PC-9 (cell line): ENCODE measurements at regions not wholly inside any gene's neighbourhood (a gene's known extent, or its start where the extent isn't known, plus 50 kb on each side); places are given as distances from the start of the nearest gene placed in this dataset.

ENCODE experiments used
- BruUV-seq: library from RNA; stranded (reverse); fragments of 400-500 nt; replicated peaks from 2 replicates; lab custom pipeline; 2021; lab: Mats Ljungman, UMichigan
- CTCF ChIA-PET: fragments of 300-600 bp; sonication (Branson Sonifier 250); formaldehyde crosslinking; loops from one replicate; lab custom pipeline; 2022; ENCODE audit warnings: antibody characterized with exemption; lab: Charles Lee
- POLR2A ChIA-PET: fragments of 300-600 bp; sonication (Branson Sonifier 250); formaldehyde crosslinking; loops from one replicate; lab custom pipeline; 2022; ENCODE audit warnings: antibody characterized with exemption; ENCODE audit not compliant: unreplicated experiment; lab: Charles Lee
- DNase-seq, 2 experiments: peaks; one replicate each; pipeline versions ENCODE4 v3.0.0 to v3.0.0-alpha.2; 2015 to 2022; ENCODE audit warnings: mixed read lengths in 1 of 2
- H2AFZ ChIP-seq: fragments of 200-600 bp; sonication (generic); 2 replicates; pipeline ENCODE4 v1.8.1; 2017; ENCODE audit warnings: antibody characterized with exemption
- H3F3A ChIP-seq: fragments of 200-600 bp; sonication (generic); 2 replicates; pipeline ENCODE4 v1.8.1; 2017; ENCODE audit warnings: antibody characterized with exemption, mild to moderate bottlenecking, low read depth; ENCODE audit not compliant: insufficient read depth
- H3K27ac ChIP-seq: fragments of 200-600 bp; sonication (generic); 2 replicates; pipeline ENCODE4 v1.6.1; 2016; ENCODE audit warnings: mixed run types
- H3K27me3 ChIP-seq: fragments of 200-600 bp; sonication (generic); 2 replicates; pipeline ENCODE4 v1.6.1; 2016; ENCODE audit warnings: low read depth, mixed run types; ENCODE audit not compliant: insufficient read depth
- H3K36me3 ChIP-seq: fragments of 200-600 bp; sonication (generic); 2 replicates; pipeline ENCODE4 v1.6.1; 2016; ENCODE audit warnings: low read depth, mixed run types
- H3K4me1 ChIP-seq: fragments of 200-600 bp; sonication (generic); replicated peaks from 2 replicates; pipeline ENCODE4 v1.6.1; 2016; ENCODE audit warnings: mixed run types; ENCODE audit not compliant: insufficient read depth
- H3K4me2 ChIP-seq: fragments of 200-600 bp; sonication (generic); 2 replicates; pipeline ENCODE4 v1.6.1; 2017; ENCODE audit warnings: mixed run types
- H3K4me3 ChIP-seq: fragments of 200-600 bp; sonication (generic); 2 replicates; pipeline ENCODE4 v1.6.1; 2016; ENCODE audit warnings: mixed run types
- H3K79me2 ChIP-seq: fragments of 200-600 bp; sonication (generic); 2 replicates; pipeline ENCODE4 v1.6.1; 2017; ENCODE audit warnings: low read depth, mixed run types
- H3K9me2 ChIP-seq: fragments of 200-600 bp; sonication (generic); 2 replicates; pipeline ENCODE4 v1.8.1; 2017; ENCODE audit warnings: mild to moderate bottlenecking; ENCODE audit not compliant: insufficient read depth
- H3K9me3 ChIP-seq: fragments of 200-600 bp; sonication (generic); 2 replicates; pipeline ENCODE4 v1.8.1; 2016; ENCODE audit warnings: low read depth; ENCODE audit not compliant: insufficient read depth
- H4K20me1 ChIP-seq: fragments of 200-600 bp; sonication (generic); 2 replicates; pipeline ENCODE4 v1.8.1; 2017; ENCODE audit not compliant: insufficient read depth
- CTCF ChIP-seq: fragments of 200-600 bp; sonication (generic); conservative IDR thresholded peaks from 2 replicates; pipeline ENCODE4 v1.6.1; 2017; ENCODE audit warnings: mixed run types, antibody characterized with exemption, mild to moderate bottlenecking, moderate library complexity
- EZH2 ChIP-seq: fragments of 200-600 bp; sonication (generic); IDR thresholded peaks from 2 replicates; pipeline ENCODE4 v1.8.0; 2017; ENCODE audit warnings: antibody characterized with exemption, low read depth
- intact Hi-C: fragments of 100-400 bp; cut with micrococcal nuclease; formaldehyde crosslinking; loops from one replicate; pipeline ENCODE4 v1.10.0; 2022; ENCODE audit not compliant: unreplicated experiment

- no peak for TF ChIP-seq CTCF
- no peak for TF ChIP-seq EZH2
- H2AFZ ChIP-seq: no peak overlapping the region
- CTCF ChIA-PET: no interaction called here
- no peaks in the 10 kb centered on the region for H3K4me1 ChIP-seq
- no peaks in the 10 kb centered on the region for H3K36me3 ChIP-seq
- H3K27ac ChIP-seq: no peak overlapping the region
- no peak for DNase-seq
- H3K79me2 ChIP-seq: no peaks in the 10 kb centered on the region
- peaks cover 60% of the 10 kb centered on the region for H3K27me3 ChIP-seq
- H3K9me2 ChIP-seq: no peaks in the 10 kb centered on the region
- H3K9me3 ChIP-seq: peaks cover 7% of the 10 kb centered on the region; the same call in 1 of the 2 replicates
- intact Hi-C loops: no loop called here
- BruUV-seq: no TSS peak
- no peak overlapping the region for H3K4me3 ChIP-seq
- POLR2A ChIA-PET: no interaction called here
- no peak overlapping the region for H3K4me2 ChIP-seq
- H3F3A ChIP-seq: peaks cover 19% of the 10 kb centered on the region
- no peaks in the 10 kb centered on the region for H4K20me1 ChIP-seq
Observed at GRCh38 chr22:48586799-48587185, 1240.9 kb downstream of the BRD1 start.

GRCh38 chr22:48585916-48586798, 1241.5 kb downstream of the BRD1 start:
- Histone ChIP-seq H3K27me3 (peaks cover 60% of the 10 kb centered on the region), H3F3A (peaks cover 19% of the 10 kb centered on the region), H4K20me1 (no peaks in the 10 kb centered on the region), H3K9me3 (peaks cover 7% of the 10 kb centered on the region; the same call in 1 of the 2 replicates), H3K36me3 (no peaks in the 10 kb centered on the region), H2AFZ (no peak overlapping the region), H3K4me3 (no peak overlapping the region), H3K9me2 (no peaks in the 10 kb centered on the region), H3K4me2 (no peak overlapping the region), H3K27ac (no peak overlapping the region), H3K79me2 (no peaks in the 10 kb centered on the region), H3K4me1 (no peaks in the 10 kb centered on the region)
- no peak for TF ChIP-seq CTCF
- no peak for TF ChIP-seq EZH2
- ChIA-PET POLR2A (no interaction called here), CTCF (no interaction called here)
- BruUV-seq: no TSS peak
- DNase-seq: no peak
- intact Hi-C loops: no loop called here

- CTCF ChIA-PET: no interaction called here
- Histone ChIP-seq H3F3A (peaks cover 19% of the 10 kb centered on the region), H3K4me1 (no peaks in the 10 kb centered on the region), H4K20me1 (no peaks in the 10 kb centered on the region), H3K9me3 (peaks cover 7% of the 10 kb centered on the region; the same call in 1 of the 2 replicates), H3K79me2 (no peaks in the 10 kb centered on the region), H2AFZ (no peak overlapping the region), H3K27me3 (peaks cover 58% of the 10 kb centered on the region), H3K9me2 (no peaks in the 10 kb centered on the region), H3K27ac (no peak overlapping the region), H3K36me3 (no peaks in the 10 kb centered on the region), H3K4me3 (no peak overlapping the region), H3K4me2 (no peak overlapping the region)
- no TSS peak for BruUV-seq
- intact Hi-C loops: no loop called here
- no peak for DNase-seq
- POLR2A ChIA-PET: no interaction called here
- TF ChIP-seq CTCF (no peak), EZH2 (no peak)
Observed at GRCh38 chr22:48584170-48584569, 1243.5 kb downstream of the BRD1 start.
